GM12891 (cell line): ENCODE measurements at regions not wholly inside any gene's neighbourhood (a gene's known extent, or its start where the extent isn't known, plus 50 kb on each side); places are given as distances from the start of the nearest gene placed in this dataset.

Experiments
- PAX5 ChIP-seq: IDR thresholded peaks from 2 replicates; pipeline ENCODE4 v1.6.1; 2011; ENCODE audit warnings: low read length, moderate library complexity, mild to moderate bottlenecking; ENCODE audit not compliant: insufficient read depth, severe bottlenecking
- POLR2A ChIP-seq: IDR thresholded peaks from 2 replicates; pipeline ENCODE4 v1.6.1; 2011; ENCODE audit warnings: low read depth, low read length, control low read depth
- POLR2AphosphoS5 ChIP-seq: IDR thresholded peaks from 2 replicates; pipeline ENCODE4 v1.6.1; 2011; ENCODE audit warnings: low read depth, low read length, control low read depth
- POU2F2 ChIP-seq: IDR thresholded peaks from 2 replicates; pipeline ENCODE4 v1.6.1; 2011; ENCODE audit warnings: low read depth, mild to moderate bottlenecking, control low read depth, low read length, moderate library complexity
- SPI1 ChIP-seq: IDR thresholded peaks from 2 replicates; pipeline ENCODE4 v1.6.1; 2011; ENCODE audit warnings: low read depth, low read length, control low read depth
- TAF1 ChIP-seq: IDR thresholded peaks from 2 replicates; pipeline ENCODE4 v1.6.1; 2011; ENCODE audit warnings: low read depth, low read length, control low read depth

DNA sequence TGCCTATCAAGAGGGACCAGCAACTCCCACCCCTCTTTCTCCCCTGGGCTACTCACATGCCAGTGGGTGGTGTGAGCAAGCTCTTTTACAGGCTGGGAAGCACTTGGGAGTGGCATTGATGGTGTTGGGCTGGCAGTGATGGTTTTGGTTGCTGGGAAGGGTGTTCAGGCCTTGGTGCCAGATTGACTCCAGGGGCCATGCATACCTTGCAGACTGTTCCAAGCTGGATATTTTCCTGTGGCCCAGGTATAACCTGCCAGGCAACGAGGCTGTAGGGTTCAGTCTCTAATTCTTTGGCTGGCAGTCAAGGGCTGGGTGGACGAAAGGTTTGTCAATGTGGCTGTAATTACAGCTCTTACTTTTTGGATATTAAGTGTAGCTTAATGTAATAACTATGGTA is 177.3 kb downstream of the MACROH2A1 start:
- TF ChIP-seq POLR2A (no peak), PAX5 (no peak), POLR2AphosphoS5 (no peak), TAF1 (no peak), SPI1 (no peak), POU2F2 (no peak)
